Chondrocyte (in vitro differentiated cells): ENCODE measurements at regions not wholly inside any gene's neighbourhood (a gene's known extent, or its start where the extent isn't known, plus 50 kb on each side); places are given as distances from the start of the nearest gene placed in this dataset.

Experiments used
- DNase-seq: peaks from one replicate; pipeline ENCODE4 v3.0.0; 2021; ENCODE audit warnings: mixed read lengths, low spot score
- H3K27ac Mint-ChIP-seq: one replicate; pipeline ENCODE4 v1.8.0; 2021; ENCODE audit warnings: mild to moderate bottlenecking, moderate library complexity, mixed read lengths; ENCODE audit not compliant: unreplicated experiment
- H3K27me3 Mint-ChIP-seq: 2 replicates; pipeline ENCODE4 v1.8.0; 2021; ENCODE audit warnings: low read depth, mixed read lengths
- H3K36me3 Mint-ChIP-seq: 2 replicates; pipeline ENCODE4 v1.8.0; 2021; ENCODE audit warnings: low read depth, mixed read lengths
- H3K4me1 Mint-ChIP-seq: 2 replicates; pipeline ENCODE4 v1.8.0; 2021; ENCODE audit warnings: low read depth, mild to moderate bottlenecking, mixed read lengths
- H3K4me3 Mint-ChIP-seq: one replicate; pipeline ENCODE4 v1.8.0; 2021; ENCODE audit warnings: mild to moderate bottlenecking, moderate library complexity, mixed read lengths; ENCODE audit not compliant: unreplicated experiment
- H3K9me3 Mint-ChIP-seq: 2 replicates; pipeline ENCODE4 v1.8.0; 2021; ENCODE audit warnings: low read depth, mixed read lengths
- CTCF ChIP-seq: fragments of 200-600 bp; sonication (generic); IDR thresholded peaks from 2 replicates; pipeline ENCODE4 v1.5.0; 2021; ENCODE audit warnings: antibody characterized with exemption, mild to moderate bottlenecking, moderate library complexity

GRCh38 chr15:93880358-93880757 is 351.0 kb upstream of the MCTP2 start:
- TF ChIP-seq CTCF: no peak
- no peak overlapping the region for H3K4me3 Mint-ChIP-seq
- peaks cover 4% of the 10 kb centered on the region for H3K27me3 Mint-ChIP-seq
- no peaks in the 10 kb centered on the region for H3K9me3 Mint-ChIP-seq
- no peak overlapping the region for H3K27ac Mint-ChIP-seq
- H3K36me3 Mint-ChIP-seq: no peaks in the 10 kb centered on the region
- DNase-seq: no peak
- H3K4me1 Mint-ChIP-seq: peaks cover 2% of the 10 kb centered on the region

GRCh38 chr15:93870583-93870982 is 360.8 kb upstream of the MCTP2 start:
- no peaks in the 10 kb centered on the region for H3K36me3 Mint-ChIP-seq
- H3K9me3 Mint-ChIP-seq: no peaks in the 10 kb centered on the region
- TF ChIP-seq CTCF: no peak
- H3K4me1 Mint-ChIP-seq: no peaks in the 10 kb centered on the region
- H3K4me3 Mint-ChIP-seq: no peak overlapping the region
- no peak overlapping the region for H3K27ac Mint-ChIP-seq
- no peak for DNase-seq
- peaks cover 6% of the 10 kb centered on the region for H3K27me3 Mint-ChIP-seq

- Mint-ChIP-seq H3K27ac (no peak overlapping the region), H3K4me3 (no peak overlapping the region), H3K9me3 (no peaks in the 10 kb centered on the region), H3K27me3 (peaks cover 8% of the 10 kb centered on the region), H3K4me1 (no peaks in the 10 kb centered on the region), H3K36me3 (no peaks in the 10 kb centered on the region)
- no peak for TF ChIP-seq CTCF
- DNase-seq: no peak
These were observed 364.4 kb upstream of the MCTP2 start for GRCh38 chr15:93866948-93867347.

GRCh38 chr15:93866476-93866875 is 364.9 kb upstream of the MCTP2 start:
- no peak overlapping the region for H3K27ac Mint-ChIP-seq
- no peaks in the 10 kb centered on the region for H3K4me1 Mint-ChIP-seq
- no peaks in the 10 kb centered on the region for H3K9me3 Mint-ChIP-seq
- TF ChIP-seq CTCF: no peak
- H3K4me3 Mint-ChIP-seq: no peak overlapping the region
- H3K36me3 Mint-ChIP-seq: no peaks in the 10 kb centered on the region
- DNase-seq: no peak
- peaks cover 8% of the 10 kb centered on the region for H3K27me3 Mint-ChIP-seq

- no peaks in the 10 kb centered on the region for H3K36me3 Mint-ChIP-seq
- DNase-seq: no peak
- H3K4me3 Mint-ChIP-seq: no peak overlapping the region
- no peaks in the 10 kb centered on the region for H3K4me1 Mint-ChIP-seq
- peaks cover 8% of the 10 kb centered on the region for H3K27me3 Mint-ChIP-seq
- TF ChIP-seq CTCF: no peak
- H3K27ac Mint-ChIP-seq: no peak overlapping the region
- H3K9me3 Mint-ChIP-seq: no peaks in the 10 kb centered on the region
These were observed 365.8 kb upstream of the MCTP2 start for GRCh38 chr15:93865586-93865985.
